T-helper 9 cell (primary cell): ENCODE measurements at regions not wholly inside any gene's neighbourhood (a gene's known extent, or its start where the extent isn't known, plus 50 kb on each side); places are given as distances from the start of the nearest gene placed in this dataset.

Source experiments
- DNase-seq: peaks from one replicate; pipeline ENCODE4 v3.0.0-alpha.2; 2020

- no peak for DNase-seq
These were observed 378.4 kb upstream of the PFKP start for GRCh38 chr10:2688958-2689357.

DNA sequence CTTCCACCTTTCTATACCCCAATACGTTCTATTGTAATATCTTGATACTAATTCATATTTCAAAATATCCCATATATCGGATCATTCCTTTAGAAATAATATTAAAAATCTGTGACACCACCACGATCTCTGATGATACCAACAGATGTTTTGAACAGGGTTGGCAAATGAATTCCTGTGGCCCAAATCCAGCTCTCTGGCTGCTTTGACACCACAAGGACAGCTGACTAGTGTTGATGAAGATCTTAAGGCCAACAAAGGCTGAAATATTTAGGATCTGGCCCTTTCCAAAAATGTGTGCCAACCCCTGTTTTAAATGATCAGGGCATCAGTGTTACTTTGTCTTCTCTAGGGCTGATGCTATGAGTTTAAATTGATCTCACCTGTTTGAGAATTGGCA is 380.7 kb upstream of the PFKP start:
- DNase-seq, result no peak

- DNase-seq, result no peak
These were observed 384.9 kb upstream of the PFKP start for GRCh38 chr10:2682491-2682890.

DNA sequence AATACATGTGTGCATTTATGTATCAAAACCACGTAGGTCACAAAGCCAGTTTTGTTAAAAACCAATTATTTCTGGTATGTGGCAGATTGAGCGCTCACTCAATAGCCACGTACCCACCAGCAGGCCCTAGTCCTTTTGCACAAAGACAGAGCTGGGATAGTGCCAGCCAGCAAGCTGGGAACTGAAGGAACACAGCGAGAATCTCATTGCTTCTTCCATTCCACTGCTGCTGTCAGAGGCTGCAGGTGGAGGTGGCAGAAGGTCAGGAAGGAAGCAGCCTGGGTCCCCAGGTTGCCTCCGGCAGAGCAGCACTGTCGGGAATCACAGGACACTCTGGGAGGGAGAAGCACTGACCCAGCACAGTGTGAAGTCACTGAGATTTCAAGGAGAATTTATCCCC is 385.5 kb upstream of the PFKP start:
- DNase-seq, result no peak

- DNase-seq, result no peak
These were observed 386.5 kb upstream of the PFKP start for GRCh38 chr10:2680821-2681220.

DNA sequence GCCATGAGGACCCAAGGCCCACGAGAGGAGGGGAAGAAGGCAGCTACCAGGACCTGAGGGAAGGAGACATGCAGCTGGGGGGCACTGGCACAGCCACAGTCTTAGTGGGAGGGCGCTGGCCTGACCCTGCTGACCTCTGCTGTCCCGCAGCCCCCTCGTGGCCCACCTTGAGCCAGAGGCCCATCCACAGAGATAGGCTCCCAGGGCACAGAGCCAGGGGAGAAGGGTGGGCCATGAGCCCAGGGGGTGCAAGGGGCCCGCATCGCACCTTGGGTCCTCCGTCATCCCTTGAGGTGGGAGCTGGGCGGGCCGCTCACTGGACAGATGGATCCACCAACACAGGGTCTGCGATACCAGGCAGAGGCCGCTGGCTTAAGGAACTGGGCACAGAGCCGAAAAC is 387.7 kb upstream of the PFKP start:
- DNase-seq, result no peak

GRCh38 chr10:2676455-2676854 is 390.9 kb upstream of the PFKP start:
- DNase-seq, result no peak

- DNase-seq, result no peak
These were observed 392.9 kb upstream of the PFKP start for GRCh38 chr10:2674451-2674850.

- no peak for DNase-seq
These were observed 396.5 kb upstream of the PFKP start for GRCh38 chr10:2670864-2671263.

GRCh38 chr10:2665772-2666171 is 401.6 kb upstream of the PFKP start:
- no peak for DNase-seq

GRCh38 chr10:2660276-2660675 is 407.1 kb upstream of the PFKP start:
- DNase-seq, result no peak

GRCh38 chr10:2659660-2660209 is 407.6 kb upstream of the PFKP start:
- DNase-seq, result no peak

DNA sequence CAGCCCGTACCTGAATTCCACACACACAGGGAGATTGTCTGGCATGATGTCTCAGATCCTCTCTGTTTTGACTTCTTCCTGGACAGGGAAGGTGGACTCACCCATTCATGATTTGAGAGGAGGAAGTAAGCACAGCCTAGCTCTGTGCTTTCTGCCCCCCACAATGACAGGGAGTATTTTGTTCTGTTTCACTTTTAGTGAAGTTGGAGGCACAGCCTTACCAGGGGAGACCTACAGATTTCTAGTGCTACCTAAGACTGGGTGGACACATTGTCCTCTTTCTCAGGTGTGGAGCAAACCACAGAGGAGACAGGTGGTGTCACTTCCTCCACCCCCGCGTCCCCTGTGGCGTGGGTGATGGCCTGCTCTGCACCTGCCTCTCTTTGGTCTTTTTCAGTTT is 408.6 kb upstream of the PFKP start:
- DNase-seq, result no peak

GRCh38 chr10:2650328-2650727 is 417.0 kb upstream of the PFKP start:
- DNase-seq, result no peak

GRCh38 chr10:2641028-2641427 is 426.3 kb upstream of the PFKP start:
- no peak for DNase-seq

GRCh38 chr10:2633630-2634029 is 433.7 kb upstream of the PFKP start:
- DNase-seq, result no peak

DNA sequence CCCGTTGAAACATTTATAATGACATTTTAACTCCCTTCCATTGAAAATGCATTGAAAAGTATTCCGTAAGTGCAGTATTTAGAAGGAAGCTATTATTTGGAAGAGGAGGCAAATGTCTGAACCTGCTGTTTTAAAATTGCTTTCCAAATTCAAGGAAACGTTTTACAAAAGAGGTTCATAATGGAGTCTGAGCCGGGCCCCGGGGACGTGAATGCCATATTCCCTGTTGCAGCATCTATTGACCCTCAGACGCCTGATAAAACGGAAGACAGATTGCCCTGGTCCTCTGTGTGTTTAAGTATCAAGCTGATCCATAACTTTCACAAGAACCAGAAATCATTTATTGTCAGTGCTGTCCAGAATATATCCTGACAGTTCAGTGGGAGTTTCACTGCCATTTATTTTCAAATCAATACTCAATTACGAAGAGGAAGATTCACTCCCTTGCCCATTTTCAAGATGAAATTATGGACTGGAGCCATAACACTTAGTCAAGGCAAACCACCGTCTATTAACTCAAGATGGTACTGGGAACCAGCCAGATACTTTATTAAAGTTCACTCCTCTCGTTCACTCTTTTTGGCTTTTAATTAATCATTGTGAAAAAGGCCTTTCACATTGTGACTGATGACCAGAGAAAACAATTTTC is 435.7 kb upstream of the PFKP start:
- DNase-seq, result no peak

- no peak for DNase-seq
These were observed 438.6 kb upstream of the PFKP start for GRCh38 chr10:2628705-2629104.

- no peak for DNase-seq
These were observed 439.4 kb upstream of the PFKP start for GRCh38 chr10:2627969-2628368.

DNA sequence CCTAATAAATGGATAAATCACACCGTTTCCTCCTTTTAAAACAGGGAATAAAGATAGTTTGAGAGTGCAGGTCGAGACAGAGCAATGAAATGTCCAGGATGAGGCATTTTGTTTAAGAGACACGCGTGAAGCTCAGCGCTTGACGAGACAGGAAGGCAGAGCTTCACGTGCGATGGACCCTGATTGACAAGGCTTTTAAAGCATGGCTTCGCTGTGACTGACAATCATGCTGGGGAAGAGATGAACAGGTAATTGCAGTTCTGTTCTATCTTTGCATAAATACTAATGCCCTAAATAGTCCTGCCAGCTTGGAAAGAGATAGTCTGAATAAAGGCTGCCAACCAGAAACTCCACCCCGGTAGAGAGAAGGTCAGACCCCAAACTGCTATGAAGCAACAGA is 442.3 kb upstream of the PFKP start:
- DNase-seq, result no peak

GRCh38 chr10:2623675-2624274 is 443.6 kb upstream of the PFKP start:
- no peak for DNase-seq

- no peak for DNase-seq
These were observed 446.4 kb upstream of the PFKP start for GRCh38 chr10:2620827-2621521.

- DNase-seq, result no peak
These were observed 447.4 kb upstream of the PFKP start for GRCh38 chr10:2619916-2620315.

DNA sequence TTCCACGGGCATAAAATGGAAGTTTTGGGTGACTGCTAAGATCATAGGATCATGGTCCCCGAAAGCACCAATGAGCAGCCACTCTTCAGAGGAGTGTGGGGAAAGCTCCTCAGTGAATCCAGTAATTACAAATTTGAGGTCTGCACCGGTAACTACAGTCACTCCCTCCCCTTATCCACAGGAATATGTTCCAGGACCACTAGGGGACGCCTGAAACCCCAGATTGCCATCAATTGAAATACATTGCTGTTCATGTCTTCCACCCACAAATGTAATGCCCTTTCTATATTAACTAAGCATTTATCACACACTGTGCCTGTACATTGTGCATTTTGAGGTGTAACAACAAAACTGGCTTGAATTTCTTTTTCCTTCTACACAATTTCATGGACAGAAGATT is 447.9 kb upstream of the PFKP start:
- DNase-seq, result no peak
